ENCODE measurements at regions not wholly inside any gene's neighbourhood (a gene's known extent, or its start where the extent isn't known, plus 50 kb on each side); places are given as distances from the start of the nearest gene placed in this dataset.

DNA sequence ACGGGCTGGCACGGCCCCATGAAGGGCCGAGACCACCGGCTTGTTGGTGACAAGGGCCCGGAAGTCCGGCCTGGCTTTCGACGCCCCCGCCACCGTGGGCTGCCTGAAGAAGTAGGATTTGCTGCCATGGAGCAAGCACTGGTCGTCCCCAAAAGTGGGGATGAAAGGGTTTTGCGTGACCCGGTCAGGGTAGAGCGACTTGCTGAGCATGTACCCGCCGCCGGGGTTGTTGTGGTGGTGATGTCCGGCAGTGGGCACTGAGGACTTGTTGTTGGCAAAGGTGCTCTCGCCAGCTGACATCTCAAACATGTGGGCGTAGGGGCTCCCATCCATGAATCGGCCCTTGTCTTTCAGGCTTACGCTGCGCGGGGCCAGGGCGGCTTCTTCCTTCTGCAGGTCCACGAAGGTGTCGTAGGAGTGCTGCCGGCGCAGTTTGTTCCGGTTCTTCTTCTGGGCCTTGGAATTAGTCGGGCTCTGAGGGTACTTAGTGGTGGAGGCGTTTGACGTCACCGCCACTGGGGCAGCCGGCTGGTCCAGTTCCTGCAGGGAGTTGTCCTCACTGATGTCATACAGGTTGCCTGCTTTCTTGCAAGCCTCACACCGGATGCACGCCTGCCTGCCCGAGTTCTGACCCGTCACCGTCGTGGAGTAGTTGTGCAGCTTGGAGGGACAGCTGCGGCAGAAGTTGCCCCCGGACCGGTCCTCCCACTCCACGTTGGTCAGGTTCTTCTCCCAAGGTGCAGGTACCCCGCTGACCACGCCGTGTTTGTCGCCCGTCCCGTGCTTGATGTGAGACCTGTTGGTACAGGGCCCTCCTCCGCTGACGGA lies 366.6 kb downstream of the EMP1 start:
- no peak for TF ChIP-seq CTCF (IDR thresholded peaks at IDR 0.05; ENCODE audit: poor library complexity)
- no peak for TF ChIP-seq EZH2 (IDR thresholded peaks at IDR 0.05; ENCODE audit: borderline replicate concordance)
- TF ChIP-seq EZH2phosphoT487 (IDR thresholded peaks at IDR 0.05; ENCODE audit: low read depth, severe bottlenecking, unreplicated experiment) = no peak
